HuH-7.5 (cell line): ENCODE measurements at regions not wholly inside any gene's neighbourhood (a gene's known extent, or its start where the extent isn't known, plus 50 kb on each side); places are given as distances from the start of the nearest gene placed in this dataset.
"Not testable (repeated sequence)": the region's sequence is repeated elsewhere in the genome, so short reads cannot be mapped to it uniquely, and the experiment has no call there.

Experiments
- DNase-seq: peaks from one replicate; pipeline ENCODE4 v3.0.0; 2011; ENCODE audit warnings: low spot score

- no peak for DNase-seq
These were observed 839.3 kb upstream of the GRIA3 start for GRCh38 chrX:122344816-122345215.

GRCh38 chrX:122363112-122363795 lies 820.8 kb upstream of the GRIA3 start:
- DNase-seq = no peak

- not testable (repeated sequence) for DNase-seq
These were observed 808.5 kb upstream of the GRIA3 start for GRCh38 chrX:122375533-122375932.

- no peak for DNase-seq
These were observed 795.1 kb upstream of the GRIA3 start for GRCh38 chrX:122389005-122389404.

- DNase-seq = no peak
These were observed 765.3 kb upstream of the GRIA3 start for GRCh38 chrX:122418758-122419157.

- DNase-seq = no peak
These were observed 762.5 kb upstream of the GRIA3 start for GRCh38 chrX:122421434-122422121.

GRCh38 chrX:122422547-122422946 lies 761.5 kb upstream of the GRIA3 start:
- DNase-seq = no peak

- no peak for DNase-seq
These were observed 749.1 kb upstream of the GRIA3 start for GRCh38 chrX:122434942-122435341.

- DNase-seq = no peak
These were observed 744.2 kb upstream of the GRIA3 start for GRCh38 chrX:122439831-122440230.

- DNase-seq = no peak
These were observed 743.2 kb upstream of the GRIA3 start for GRCh38 chrX:122440832-122441231.

GRCh38 chrX:122441451-122441850 lies 742.6 kb upstream of the GRIA3 start:
- no peak for DNase-seq

GRCh38 chrX:122445466-122445865 lies 738.6 kb upstream of the GRIA3 start:
- DNase-seq = no peak

- DNase-seq = no peak
These were observed 719.7 kb upstream of the GRIA3 start for GRCh38 chrX:122464341-122464740.

GRCh38 chrX:122475306-122475705 lies 708.8 kb upstream of the GRIA3 start:
- no peak for DNase-seq

- no peak for DNase-seq
These were observed 683.5 kb upstream of the GRIA3 start for GRCh38 chrX:122500556-122500955.

GRCh38 chrX:122501652-122502051 lies 682.4 kb upstream of the GRIA3 start:
- no peak for DNase-seq

GRCh38 chrX:122504026-122504425 lies 680.1 kb upstream of the GRIA3 start:
- DNase-seq = no peak

GRCh38 chrX:122512561-122513072 lies 671.5 kb upstream of the GRIA3 start:
- no peak for DNase-seq

GRCh38 chrX:122517786-122518185 lies 666.3 kb upstream of the GRIA3 start:
- DNase-seq = no peak

GRCh38 chrX:122545778-122546177 lies 638.3 kb upstream of the GRIA3 start:
- no peak for DNase-seq

- peak; percentile 1 for DNase-seq
These were observed 637.8 kb upstream of the GRIA3 start for GRCh38 chrX:122546269-122546668.

GRCh38 chrX:122552286-122552800 lies 631.7 kb upstream of the GRIA3 start:
- DNase-seq = no peak

GRCh38 chrX:122555925-122556324 lies 628.2 kb upstream of the GRIA3 start:
- DNase-seq = no peak
